MCF 10A (cell line): ENCODE measurements at regions not wholly inside any gene's neighbourhood (a gene's known extent, or its start where the extent isn't known, plus 50 kb on each side); places are given as distances from the start of the nearest gene placed in this dataset.

ENCODE experiments used
- BruUV-seq: library from RNA; stranded (reverse); fragments of 400-500 nt; replicated peaks from 2 replicates; lab custom pipeline; 2021; lab: Mats Ljungman, UMichigan
- CTCF ChIA-PET: fragments of 300-600 bp; sonication (Branson Sonifier 250); formaldehyde crosslinking; extraction: SDS; loops from one replicate; lab custom pipeline; 2021; ENCODE audit warnings: antibody characterized with exemption, inconsistent platforms; lab: Yijun Ruan, JAX
- POLR2A ChIA-PET: fragments of 300-600, 350-650 bp; sonication (Branson Sonifier 250); formaldehyde crosslinking; extraction: SDS; loops from one replicate; lab custom pipeline; 2020; ENCODE audit warnings: antibody characterized with exemption, inconsistent platforms; lab: Yijun Ruan, JAX
- DNase-seq: peaks from one replicate; pipeline ENCODE4 v3.0.0-alpha.2; 2018; ENCODE audit not compliant: unreplicated experiment
- H3K27ac Mint-ChIP-seq: one replicate; pipeline ENCODE4 v1.8.0; 2022; ENCODE audit warnings: mild to moderate bottlenecking, low read depth, mixed read lengths; ENCODE audit not compliant: unreplicated experiment
- H3K27me3 Mint-ChIP-seq: one replicate; pipeline ENCODE4 v1.8.0; 2022; ENCODE audit warnings: mixed read lengths; ENCODE audit not compliant: insufficient read depth, unreplicated experiment
- H3K36me3 Mint-ChIP-seq: one replicate; pipeline ENCODE4 v1.8.0; 2022; ENCODE audit warnings: mild to moderate bottlenecking, moderate library complexity, mixed read lengths; ENCODE audit not compliant: insufficient read depth, unreplicated experiment
- H3K4me1 Mint-ChIP-seq: one replicate; pipeline ENCODE4 v1.8.0; 2022; ENCODE audit warnings: mixed read lengths; ENCODE audit not compliant: insufficient read depth, unreplicated experiment
- H3K4me3 Mint-ChIP-seq: one replicate; pipeline ENCODE4 v1.8.0; 2022; ENCODE audit warnings: mild to moderate bottlenecking, moderate library complexity, mixed read lengths; ENCODE audit not compliant: unreplicated experiment
- H3K9me3 Mint-ChIP-seq: one replicate; pipeline ENCODE4 v1.8.0; 2022; ENCODE audit warnings: mixed read lengths; ENCODE audit not compliant: unreplicated experiment
- CTCF ChIP-seq: fragments of 200-600 bp; IDR thresholded peaks from one replicate; pipeline ENCODE4 v1.8.0; 2022; ENCODE audit warnings: antibody characterized with exemption, mild to moderate bottlenecking; ENCODE audit not compliant: unreplicated experiment
- intact Hi-C: fragments of 100-400 bp; cut with micrococcal nuclease; formaldehyde crosslinking; loops from 2 replicates; pipeline ENCODE4 v1.14.1; 2022

GRCh38 chr19:13644645-13645044 is 119.7 kb upstream of the MRI1 start:
- H3K36me3 Mint-ChIP-seq: no peaks in the 10 kb centered on the region

GRCh38 chr19:13640611-13641010 is 123.7 kb upstream of the MRI1 start:
- H3K36me3 Mint-ChIP-seq: no peaks in the 10 kb centered on the region
- ChIA-PET POLR2A (interaction anchor here (0.6 to 1.8 kb wide), 5 partner anchors 9 to 486 kb away, joined by 3 to 8 read pairs (median 4); no protein-coding TSS in a partner anchor), CTCF (interaction anchor here (0.6 to 1.1 kb wide), 2 partner anchors 14 to 81 kb away, joined by 3 read pairs; no protein-coding TSS in a partner anchor)
- no peaks in the 10 kb centered on the region for H3K27me3 Mint-ChIP-seq
- no peak overlapping the region for H3K4me3 Mint-ChIP-seq
- no peaks in the 10 kb centered on the region for H3K4me1 Mint-ChIP-seq
- no peak for DNase-seq
- peaks cover 7% of the 10 kb centered on the region for H3K9me3 Mint-ChIP-seq
- TF ChIP-seq CTCF: no peak
- intact Hi-C loops: no loop called here
- BruUV-seq: no TSS peak
- H3K27ac Mint-ChIP-seq: no peak overlapping the region

More at GRCh38 chr19:13644645-13645044, 119.7 kb upstream of the MRI1 start:
- Mint-ChIP-seq H3K4me1 (no peaks in the 10 kb centered on the region), H3K4me3 (no peak overlapping the region), H3K9me3 (peaks cover 2% of the 10 kb centered on the region), H3K27me3 (no peaks in the 10 kb centered on the region), H3K27ac (no peak overlapping the region)
- intact Hi-C loops: no loop called here
- no peak for TF ChIP-seq CTCF
- CTCF ChIA-PET: interaction anchor here (1.0 kb wide), 1 partner anchor 9 kb away, joined by 8 read pairs; no protein-coding TSS in a partner anchor
- no peak for DNase-seq
- POLR2A ChIA-PET: interaction anchor here (0.6 to 1.4 kb wide), 4 partner anchors 9 to 53 kb away, joined by 3 read pairs; no protein-coding TSS in a partner anchor
- BruUV-seq: no TSS peak

- Mint-ChIP-seq H3K9me3 (peaks cover 7% of the 10 kb centered on the region), H3K27ac (no peak overlapping the region), H3K27me3 (no peaks in the 10 kb centered on the region), H3K4me1 (no peaks in the 10 kb centered on the region), H3K4me3 (no peak overlapping the region), H3K36me3 (no peaks in the 10 kb centered on the region)
- CTCF ChIA-PET: interaction anchor here (0.8 kb wide), 1 partner anchor 50 kb away, joined by 3 read pairs; no protein-coding TSS in a partner anchor
- intact Hi-C loops: no loop called here
- TF ChIP-seq CTCF: no peak
- DNase-seq: no peak
- POLR2A ChIA-PET: no interaction called here
- BruUV-seq: no TSS peak
These were observed 124.9 kb upstream of the MRI1 start for GRCh38 chr19:13639342-13639929.

- no TSS peak for BruUV-seq
- CTCF ChIA-PET: no interaction called here
- no peak for TF ChIP-seq CTCF
- Mint-ChIP-seq H3K9me3 (peaks cover 7% of the 10 kb centered on the region), H3K36me3 (no peaks in the 10 kb centered on the region), H3K27me3 (no peaks in the 10 kb centered on the region), H3K4me1 (peaks cover 12% of the 10 kb centered on the region), H3K27ac (no peak overlapping the region), H3K4me3 (no peak overlapping the region)
- POLR2A ChIA-PET: no interaction called here
- DNase-seq: no peak
- intact Hi-C loops: no loop called here
These were observed 126.7 kb upstream of the MRI1 start for GRCh38 chr19:13637664-13638063.
